Gastroesophageal sphincter (tissue), 4 donors: ENCODE measurements at regions not wholly inside any gene's neighbourhood (a gene's known extent, or its start where the extent isn't known, plus 50 kb on each side); places are given as distances from the start of the nearest gene placed in this dataset.
"Not testable (repeated sequence)": the region's sequence is repeated elsewhere in the genome, so short reads cannot be mapped to it uniquely, and the experiment has no call there.

Experiments used
- ATAC-seq: fragments of 150-250 bp; one replicate; pipeline ENCODE4 v1.9.1; 2016; ENCODE audit warnings: mild to moderate bottlenecking, moderate library complexity
- H3K27ac ChIP-seq, 4 donors: fragments of 200-600 bp; sonication (generic) in 3 of 4; 1 replicate in 3 of 4; 2 replicates in 1 of 4; pipeline ENCODE4 v1.5.1; 2016 to 2019
- H3K27me3 ChIP-seq: fragments of 200-600 bp; sonication (generic); one replicate; pipeline ENCODE4 v1.5.1; 2019
- H3K36me3 ChIP-seq, 2 donors: fragments of 200-600 bp; sonication (generic); one replicate each; pipeline ENCODE4 v1.5.1; 2019; ENCODE audit warnings: control low read depth in 1 of 2
- H3K4me1 ChIP-seq, 3 donors: fragments of 200-600 bp; sonication (generic); 1 replicate in 2 of 3; 2 replicates in 1 of 3; pipeline ENCODE4 v1.5.1; 2016 to 2019; ENCODE audit warnings: control low read depth in 2 of 3
- H3K4me3 ChIP-seq, 2 donors: fragments of 200-600 bp; sonication (generic); one replicate each; pipeline ENCODE4 v1.5.1; 2019; ENCODE audit warnings: mild to moderate bottlenecking in 1 of 2, moderate library complexity in 1 of 2
- H3K9me3 ChIP-seq, 3 donors: fragments of 200-600 bp; sonication (generic); one replicate each; pipeline ENCODE4 v1.5.1; 2017 to 2019; ENCODE audit warnings: control low read depth in 2 of 3
- CTCF ChIP-seq, 4 experiments: fragments of 200-600 bp in 2 of 4; fragments of 450-650 bp in 2 of 4; sonication (generic) in 1 of 4; IDR thresholded peaks; one replicate each; pipeline ENCODE4 v1.5.1; 2017 to 2019; ENCODE audit warnings: antibody characterized with exemption in 4 of 4, mild to moderate bottlenecking in 2 of 4, moderate library complexity in 2 of 4
- EP300 ChIP-seq: sonication (generic); formaldehyde crosslinking; IDR thresholded peaks from one replicate; pipeline ENCODE4 v1.6.1; 2017; ENCODE audit warnings: antibody characterized with exemption, mild to moderate bottlenecking
- POLR2A ChIP-seq, 2 donors: fragments of 450-650 bp; IDR thresholded peaks; one replicate each; pipeline ENCODE4 v1.6.1; 2017; ENCODE audit warnings: antibody characterized with exemption in 2 of 2, mild to moderate bottlenecking in 2 of 2, moderate library complexity in 1 of 2
- POLR2AphosphoS5 ChIP-seq: sonication (generic); formaldehyde crosslinking; IDR thresholded peaks from one replicate; pipeline ENCODE4 v1.6.1; 2017; ENCODE audit warnings: antibody characterized with exemption
- WGBS, 2 donors: methylation state at CpG; one replicate each; pipeline ENCODE4 v1.1.5; 2018; ENCODE audit warnings: low coverage in 1 of 2; 5-methylcytosine and 5-hydroxymethylcytosine counted together

DNA sequence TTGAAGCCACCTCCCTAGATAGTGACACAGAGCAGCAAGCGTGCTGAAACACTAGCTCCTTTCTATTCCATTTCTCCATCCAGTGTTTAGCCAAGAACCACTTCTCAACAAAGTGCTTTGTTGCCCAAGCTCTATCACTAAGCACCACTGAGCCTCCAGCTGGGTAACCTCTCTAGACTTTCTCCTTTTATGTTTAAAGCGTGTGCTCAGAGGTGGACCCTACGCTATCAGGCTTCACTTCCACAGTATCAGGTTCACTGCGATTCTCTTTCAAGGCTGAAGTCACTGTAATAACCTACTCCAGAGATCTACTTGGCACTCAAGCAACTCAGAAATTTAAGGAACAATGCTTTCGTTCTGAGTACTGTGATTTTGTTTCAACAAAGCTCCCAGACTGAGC is 197.9 kb downstream of the LNPK start:
- Histone ChIP-seq H3K4me3 (no peak overlapping the region), H3K27me3 (no peaks in the 10 kb centered on the region), H3K9me3 (no peaks in the 10 kb centered on the region), H3K27ac (no peak overlapping the region), H3K4me1 (no peaks in the 10 kb centered on the region), H3K36me3 (no peaks in the 10 kb centered on the region)
- TF ChIP-seq EP300 (no peak), CTCF (IDR thresholded peaks at IDR 0.05) (no peak), POLR2A (IDR thresholded peaks at IDR 0.05) (no peak), POLR2AphosphoS5 (no peak)
- no peak for ATAC-seq
- 64 to 100% methylated on average over 4 to 5 of the region's 5 CpGs for WGBS, 2 donors

GRCh38 chr2:175796422-175796821 is 205.6 kb downstream of the LNPK start:
- no CpG with 5 or more reads among the region's 2 CpGs for WGBS, 2 donors
- H3K4me3 ChIP-seq, ATAC-seq, H3K27ac ChIP-seq, H3K36me3 ChIP-seq, H3K4me1 ChIP-seq, H3K27me3 ChIP-seq: not testable (repeated sequence)
- peaks cover 0 to 24% (median 0%) of the 10 kb centered on the region in 3 donors for H3K9me3 ChIP-seq

GRCh38 chr2:175793648-175794047 is 208.4 kb downstream of the LNPK start:
- no peak for ATAC-seq

GRCh38 chr2:175792881-175793280 is 209.2 kb downstream of the LNPK start:
- TF ChIP-seq CTCF (IDR thresholded peaks at IDR 0.05), result no peak
- no peak for TF ChIP-seq EP300
- TF ChIP-seq POLR2AphosphoS5, result no peak
- no peak for TF ChIP-seq POLR2A (IDR thresholded peaks at IDR 0.05)
- H3K27ac ChIP-seq, result no peak overlapping the region

More at GRCh38 chr2:175793648-175794047, 208.4 kb downstream of the LNPK start:
- Histone ChIP-seq H3K4me1 (no peaks in the 10 kb centered on the region), H3K27me3 (no peaks in the 10 kb centered on the region), H3K9me3 (peaks cover 0 to 24% (median 0%) of the 10 kb centered on the region in 3 donors), H3K27ac (no peak overlapping the region), H3K4me3 (no peak overlapping the region), H3K36me3 (no peaks in the 10 kb centered on the region)
- WGBS, 2 donors, result 80% methylated on average over 3 of the region's 3 CpGs; no CpG with 5 or more reads in 1 of the 2 donors
- TF ChIP-seq CTCF (IDR thresholded peaks at IDR 0.05), result no peak
- TF ChIP-seq EP300, result no peak
- TF ChIP-seq POLR2A (IDR thresholded peaks at IDR 0.05), result no peak
- no peak for TF ChIP-seq POLR2AphosphoS5

GRCh38 chr2:175792199-175792598 is 209.9 kb downstream of the LNPK start:
- Histone ChIP-seq H3K9me3 (peaks cover 0 to 18% (median 0%) of the 10 kb centered on the region in 3 donors), H3K36me3 (no peaks in the 10 kb centered on the region), H3K27ac (no peak overlapping the region), H3K4me1 (no peaks in the 10 kb centered on the region), H3K4me3 (no peak overlapping the region), H3K27me3 (no peaks in the 10 kb centered on the region)
- ATAC-seq, result no peak
- TF ChIP-seq CTCF (IDR thresholded peaks at IDR 0.05) (no peak), POLR2A (IDR thresholded peaks at IDR 0.05) (no peak), POLR2AphosphoS5 (no peak), EP300 (no peak)
- WGBS, 2 donors, result 40 to 85% methylated on average over 1 to 5 of the region's 5 CpGs

More at GRCh38 chr2:175792881-175793280, 209.2 kb downstream of the LNPK start:
- H3K36me3 ChIP-seq, result no peaks in the 10 kb centered on the region
- H3K27me3 ChIP-seq, result no peaks in the 10 kb centered on the region
- H3K4me3 ChIP-seq, result no peak overlapping the region
- peaks cover 0 to 24% (median 0%) of the 10 kb centered on the region in 3 donors for H3K9me3 ChIP-seq
- no peaks in the 10 kb centered on the region for H3K4me1 ChIP-seq
- ATAC-seq, result no peak
